GM19468 (cell line): ENCODE measurements at regions not wholly inside any gene's neighbourhood (a gene's known extent, or its start where the extent isn't known, plus 50 kb on each side); places are given as distances from the start of the nearest gene placed in this dataset.

Experiments
- ATAC-seq: cut with Tn5 transposase; IDR thresholded peaks from one replicate; pipeline ENCODE4 v1.9.1; 2021; ENCODE audit warnings: mild to moderate bottlenecking, moderate library complexity, moderate number of reproducible peaks; ENCODE audit not compliant: unreplicated experiment; ENCODE audit errors: extremely low read depth

DNA sequence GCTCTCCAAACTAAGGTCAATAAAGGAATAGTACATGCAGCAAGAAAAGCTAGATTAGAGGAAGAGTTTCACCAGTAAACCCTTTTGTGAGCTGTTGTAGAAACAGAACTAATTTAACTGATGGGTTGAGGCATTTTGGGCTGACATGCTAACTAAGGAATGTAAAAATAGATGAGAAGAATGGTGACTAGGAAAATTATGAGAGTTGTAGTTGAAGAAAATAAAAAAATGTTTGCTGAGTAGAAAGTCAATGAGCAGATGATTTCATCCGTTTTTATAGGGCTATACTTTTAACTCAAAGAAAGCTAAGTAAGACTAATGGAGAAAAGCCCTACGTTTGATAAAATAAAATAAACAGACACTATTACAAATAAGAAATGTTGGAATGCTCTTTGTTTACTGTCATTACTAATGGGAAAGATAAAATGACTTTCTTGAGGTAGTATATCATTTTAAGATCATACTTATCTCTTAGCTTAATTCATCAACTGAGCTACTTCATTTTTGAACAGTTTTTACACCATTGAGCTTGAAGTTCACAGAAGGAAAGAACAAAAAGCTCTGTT lies 209.4 kb upstream of the DPH6 start:
- no peak for ATAC-seq

DNA sequence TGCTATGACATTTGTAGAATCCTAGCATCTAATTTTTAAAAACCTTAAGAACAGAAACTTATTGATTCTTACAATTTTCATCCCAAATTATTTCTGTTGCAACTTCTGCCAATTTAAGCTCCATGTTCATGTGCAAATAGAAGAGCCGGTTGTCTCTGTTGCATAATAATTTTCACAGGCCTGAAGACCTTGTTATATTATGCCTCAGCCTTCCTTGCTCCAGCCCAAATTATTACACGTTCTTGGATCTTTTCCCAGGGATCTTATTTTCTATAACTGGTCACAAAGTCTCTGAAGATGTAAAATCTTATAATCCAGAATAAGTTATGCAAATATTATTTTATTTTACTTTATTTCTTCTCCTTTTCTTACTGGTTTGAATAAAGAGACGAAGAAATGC lies 210.7 kb upstream of the DPH6 start:
- no peak for ATAC-seq

DNA sequence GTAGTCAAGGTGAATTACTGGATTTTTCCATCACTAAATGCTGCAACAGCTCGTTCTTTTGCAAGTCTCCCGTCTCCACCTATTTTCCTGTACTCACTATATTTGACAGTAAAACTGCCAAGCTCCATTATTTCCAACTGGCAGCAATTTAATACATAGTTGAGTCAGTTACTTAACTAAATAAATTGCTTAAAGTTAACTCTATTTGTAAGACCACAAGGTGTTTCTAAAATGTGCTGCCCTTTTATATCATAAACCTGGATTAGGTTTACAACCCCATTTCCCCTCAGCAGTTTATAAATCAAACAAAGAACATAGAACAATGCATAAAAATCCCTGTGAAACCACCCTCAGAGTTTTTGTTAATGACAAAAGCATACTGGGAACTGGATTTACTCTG lies 211.4 kb upstream of the DPH6 start:
- ATAC-seq, result no peak

DNA sequence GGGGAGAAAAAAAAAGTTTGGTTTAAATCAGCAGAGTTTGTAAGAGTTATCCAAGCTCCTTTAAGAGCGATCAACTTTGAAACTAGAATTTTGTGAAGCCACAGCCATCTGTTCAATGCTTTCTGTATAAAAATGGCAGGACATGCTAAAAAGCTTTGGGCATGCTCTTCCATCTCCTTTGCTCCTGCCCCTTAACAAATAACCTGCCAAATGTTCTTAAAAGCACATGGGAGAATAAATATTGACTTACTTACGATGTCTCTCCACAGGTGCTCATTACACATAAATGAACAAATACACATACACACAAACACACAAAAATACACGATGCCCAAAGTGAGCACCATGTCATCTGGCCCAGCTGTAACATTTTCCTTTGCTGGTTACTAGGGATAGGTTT lies 211.8 kb upstream of the DPH6 start:
- ATAC-seq, result no peak

DNA sequence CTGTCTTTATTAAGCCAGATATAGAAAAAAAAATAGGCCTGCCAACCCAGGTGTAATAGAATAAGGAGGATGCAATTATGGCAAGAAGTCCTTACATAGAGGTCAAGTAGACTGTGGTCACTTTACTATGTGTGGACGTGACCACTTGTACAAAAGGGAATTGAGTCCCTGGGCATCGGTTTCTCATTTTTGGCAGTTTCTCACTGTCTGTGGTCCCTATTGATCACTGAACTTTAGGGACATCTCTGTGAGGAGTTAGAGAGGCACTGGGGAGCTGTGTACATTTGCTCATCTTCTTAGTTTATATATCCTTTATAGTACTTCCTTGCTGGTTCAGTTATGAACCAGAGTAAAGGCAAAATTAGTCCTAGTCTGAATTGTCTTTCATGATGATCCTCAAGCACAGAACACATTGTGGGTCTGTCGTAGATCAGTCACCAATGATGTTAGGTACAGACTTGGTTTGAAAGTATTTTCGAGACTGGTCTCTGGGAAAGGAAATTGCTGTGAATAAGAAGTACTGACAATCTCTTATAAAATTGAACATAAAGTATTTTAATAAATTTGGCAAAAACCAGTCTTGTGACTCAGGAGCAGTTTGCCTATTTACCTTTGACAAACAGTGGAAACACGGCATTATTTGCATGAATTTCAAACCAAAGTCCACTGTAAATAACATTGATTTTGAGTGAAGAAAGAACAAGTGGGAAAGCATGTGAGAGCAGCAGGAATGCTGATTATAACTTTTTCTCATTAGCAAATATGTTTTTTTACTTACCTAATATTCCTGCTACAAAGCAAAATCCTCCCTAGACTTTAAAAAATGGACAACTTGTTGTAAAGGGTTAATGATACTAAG lies 218.9 kb upstream of the DPH6 start:
- ATAC-seq, result no peak

DNA sequence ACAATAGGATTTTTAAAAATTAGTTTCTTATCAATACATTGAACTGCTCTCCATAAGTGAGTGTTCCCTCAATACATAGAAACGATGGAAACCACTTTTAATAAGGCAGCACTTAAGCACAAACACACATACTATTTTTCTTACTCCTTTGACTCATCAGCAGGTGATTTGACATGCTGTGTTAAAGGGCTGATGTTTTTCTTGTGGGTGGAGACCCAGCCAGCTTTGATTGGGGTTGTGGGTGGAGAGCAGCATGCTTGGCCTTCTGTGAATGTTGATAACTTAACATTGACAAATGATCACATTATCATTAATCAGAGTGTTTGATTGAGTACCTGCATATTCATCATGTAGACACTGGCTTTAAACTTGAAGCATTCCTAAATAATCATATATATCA lies 223.0 kb upstream of the DPH6 start:
- ATAC-seq, result no peak

DNA sequence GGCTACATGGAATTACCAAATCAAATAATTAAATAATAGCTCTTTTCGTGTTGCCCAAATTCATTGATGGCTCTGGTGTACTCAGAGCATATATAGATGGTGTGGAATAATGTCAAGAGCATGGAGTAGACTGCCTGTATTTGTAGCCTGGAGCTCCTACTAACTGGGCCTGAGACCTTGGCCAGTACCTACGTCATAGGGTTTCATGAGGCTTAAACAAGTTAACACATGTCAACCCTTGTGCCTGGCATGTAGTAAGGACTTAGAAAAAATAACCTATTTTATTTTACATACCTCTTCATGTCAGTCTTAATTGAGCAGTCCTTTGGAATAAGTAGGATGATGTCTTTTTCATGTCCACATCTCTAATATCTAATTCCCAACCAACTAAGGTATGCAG lies 223.7 kb upstream of the DPH6 start:
- no peak for ATAC-seq

DNA sequence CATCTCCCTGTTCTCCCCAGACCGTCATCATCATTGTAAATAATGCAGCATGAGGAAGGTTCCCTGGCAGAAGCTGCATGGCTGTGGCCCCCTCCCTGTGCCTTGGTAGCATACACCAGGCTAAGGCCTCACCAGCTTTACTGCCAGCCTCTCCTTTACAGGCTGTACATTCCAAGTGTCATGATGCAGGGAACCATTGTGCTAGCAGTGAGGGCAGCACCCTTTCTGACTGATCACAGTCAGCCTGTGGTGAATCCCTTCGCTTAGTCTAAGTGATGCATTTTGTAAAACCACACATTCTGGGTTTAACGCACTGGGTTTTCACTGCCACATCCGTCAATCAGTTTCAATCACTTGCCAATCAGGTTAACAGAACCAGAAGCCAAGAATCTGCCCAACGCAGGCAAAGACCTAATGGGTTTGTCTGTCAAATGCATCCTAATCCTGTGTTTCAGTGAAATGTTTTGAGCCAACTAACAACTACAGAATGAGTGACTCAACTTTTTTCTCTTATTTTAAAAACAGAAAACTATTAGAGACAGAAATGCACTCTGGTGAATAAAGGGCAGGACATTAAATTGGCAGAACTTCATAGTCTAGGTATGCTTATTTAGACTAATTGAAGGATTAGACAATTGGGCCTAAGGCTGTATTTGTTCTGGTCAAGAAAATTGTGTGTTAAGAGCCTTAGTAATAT lies 225.9 kb upstream of the DPH6 start:
- no peak for ATAC-seq

DNA sequence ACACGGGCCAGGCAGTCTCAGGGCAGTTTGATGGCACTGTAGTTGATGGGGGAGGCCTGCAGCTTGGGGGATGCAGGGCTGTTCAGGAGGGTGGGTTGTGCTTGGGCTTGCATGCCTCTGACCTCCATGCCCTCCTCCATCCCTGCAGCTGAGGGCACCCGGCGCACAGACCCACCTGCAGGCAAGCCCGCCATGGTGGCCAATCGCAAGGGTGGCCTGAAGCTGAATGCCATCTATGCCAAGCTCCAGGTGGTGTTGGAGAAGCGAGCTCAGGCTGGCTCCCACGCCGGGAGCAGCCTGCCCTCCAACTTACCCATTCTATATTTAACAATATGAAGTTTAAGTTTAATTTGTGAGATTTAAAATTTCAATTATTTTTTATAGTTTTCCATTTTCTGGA lies 228.7 kb upstream of the DPH6 start:
- no peak for ATAC-seq

DNA sequence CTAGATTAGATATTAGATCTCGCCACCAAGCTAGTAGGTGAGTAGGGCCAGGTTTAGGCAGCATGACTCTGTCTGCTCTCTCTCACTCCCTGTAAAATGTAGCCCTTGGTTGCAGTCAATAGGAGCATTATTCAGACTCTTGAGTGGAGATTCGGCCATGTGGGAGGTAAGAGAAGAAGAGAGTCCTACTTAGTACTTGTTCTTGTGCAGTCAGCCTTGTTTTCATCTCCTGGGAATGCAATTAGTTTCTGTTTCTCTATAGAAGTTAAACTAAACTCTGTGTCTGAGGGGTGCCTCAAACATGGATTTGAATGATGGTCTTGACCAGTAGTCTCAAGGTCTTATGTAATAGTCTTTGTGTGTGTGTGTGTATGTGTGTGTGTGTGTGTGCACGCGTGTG lies 229.5 kb upstream of the DPH6 start:
- ATAC-seq, result no peak

DNA sequence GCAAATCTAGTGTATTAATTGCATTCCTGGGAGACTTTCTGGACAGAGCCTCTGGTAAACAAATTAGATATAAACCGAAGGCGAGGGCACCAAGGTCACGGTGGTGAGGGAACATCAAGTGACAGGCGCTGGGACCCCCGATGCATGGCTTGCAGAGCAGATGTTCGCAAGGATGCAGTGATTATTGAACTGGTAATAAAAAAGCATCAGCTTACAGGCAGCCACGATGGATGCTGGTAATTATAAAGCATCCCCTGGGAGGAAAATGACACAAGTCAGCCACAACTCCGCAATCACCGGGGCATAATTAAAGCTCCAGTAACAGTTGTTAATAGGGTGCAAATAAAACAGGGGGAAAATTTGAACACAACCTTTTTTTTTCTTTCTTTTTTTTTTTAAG lies 231.1 kb upstream of the DPH6 start:
- ATAC-seq, result no peak

DNA sequence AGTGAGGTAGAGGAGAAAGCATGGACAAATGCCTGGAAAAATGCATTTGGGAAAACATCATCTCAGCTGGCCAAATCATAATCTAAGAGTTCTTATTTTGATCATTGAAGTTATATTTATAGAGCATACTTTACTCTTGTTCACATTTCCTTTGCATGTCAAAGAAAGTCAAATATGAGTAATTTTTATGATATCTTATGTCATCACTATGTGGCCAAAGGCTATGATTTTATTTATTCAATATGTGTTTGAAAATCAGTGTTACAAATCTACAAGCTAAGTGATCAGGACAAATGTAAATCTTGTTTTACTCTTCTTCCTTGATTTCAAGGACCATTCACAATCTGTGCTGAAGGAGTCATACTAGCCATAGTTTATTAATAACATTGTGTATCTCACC lies 237.2 kb upstream of the DPH6 start:
- no peak for ATAC-seq

DNA sequence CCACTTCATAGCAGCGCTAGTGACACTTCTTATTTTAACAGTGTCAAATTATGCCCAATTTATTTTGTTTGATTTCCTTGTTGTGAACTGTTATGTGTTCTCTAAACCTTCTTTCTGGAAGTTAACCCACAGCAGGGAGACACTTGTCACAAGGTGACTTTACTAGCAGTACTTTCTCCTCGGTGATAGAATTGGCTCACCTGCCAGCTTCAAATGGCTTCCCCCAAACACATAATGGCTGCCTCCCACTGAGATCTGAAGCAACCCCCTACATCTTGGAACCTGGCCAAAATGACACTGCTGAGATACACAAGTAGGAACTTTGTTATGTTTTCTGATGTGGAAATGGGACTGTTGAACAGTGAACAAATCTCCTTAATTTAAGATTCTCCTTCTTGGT lies 238.8 kb upstream of the DPH6 start:
- no peak for ATAC-seq

DNA sequence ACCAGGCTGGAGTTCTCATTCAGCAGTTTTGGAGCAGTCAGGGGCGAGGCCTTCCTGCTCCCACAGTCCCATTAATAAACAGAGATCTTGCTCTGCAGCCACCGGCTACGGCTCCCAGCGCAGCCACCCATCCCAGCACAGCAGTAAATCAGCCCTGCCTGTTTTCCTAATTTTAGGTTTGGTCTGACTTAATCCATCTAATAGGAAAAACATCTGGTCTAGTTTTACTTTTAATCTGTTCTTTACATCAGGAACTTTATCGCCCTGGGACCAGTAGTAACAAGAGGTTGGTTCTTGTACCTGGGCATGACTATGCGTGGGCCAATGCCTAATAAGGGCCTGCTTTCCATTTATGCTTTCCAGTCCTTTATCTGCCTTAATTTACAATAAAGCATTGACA lies 264.0 kb upstream of the DPH6 start:
- ATAC-seq, result no peak

DNA sequence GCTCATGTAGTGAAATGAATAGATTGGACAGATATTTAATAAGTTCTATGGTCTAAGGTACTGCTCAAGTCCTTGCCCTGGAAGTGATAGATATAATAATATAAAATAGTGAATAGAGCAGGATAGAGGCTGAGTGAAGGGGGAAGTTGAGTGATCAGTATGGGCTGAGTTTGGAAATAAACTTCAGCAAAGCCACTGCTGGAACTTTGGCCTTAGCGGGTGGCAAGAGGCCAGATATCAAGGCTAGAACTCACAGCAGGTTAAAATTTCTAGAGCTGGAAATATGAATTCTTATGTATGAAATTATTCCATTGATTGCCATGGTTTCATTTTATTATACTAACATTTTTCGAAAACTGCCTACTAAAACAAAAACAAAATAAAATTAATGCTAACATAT lies 267.6 kb upstream of the DPH6 start:
- ATAC-seq, result no peak

DNA sequence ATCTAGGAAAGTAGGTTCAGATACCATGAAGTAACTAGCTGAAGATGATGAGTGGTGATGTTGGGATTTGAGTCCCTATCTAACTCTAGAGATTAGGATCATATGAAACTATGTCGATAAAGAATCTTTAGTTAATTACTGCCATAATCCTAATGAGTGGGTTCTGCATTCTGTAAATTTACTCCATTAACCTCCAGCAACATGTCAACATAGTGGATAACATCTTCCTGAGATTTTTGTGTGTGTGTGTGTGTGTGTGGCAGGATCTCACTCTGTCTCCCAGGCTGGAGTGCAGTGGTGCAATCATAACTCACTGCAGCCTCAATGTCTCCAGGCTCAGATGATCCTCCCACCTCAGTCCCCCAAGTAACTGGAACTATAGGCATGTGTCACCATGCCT lies 272.9 kb upstream of the DPH6 start:
- no peak for ATAC-seq

DNA sequence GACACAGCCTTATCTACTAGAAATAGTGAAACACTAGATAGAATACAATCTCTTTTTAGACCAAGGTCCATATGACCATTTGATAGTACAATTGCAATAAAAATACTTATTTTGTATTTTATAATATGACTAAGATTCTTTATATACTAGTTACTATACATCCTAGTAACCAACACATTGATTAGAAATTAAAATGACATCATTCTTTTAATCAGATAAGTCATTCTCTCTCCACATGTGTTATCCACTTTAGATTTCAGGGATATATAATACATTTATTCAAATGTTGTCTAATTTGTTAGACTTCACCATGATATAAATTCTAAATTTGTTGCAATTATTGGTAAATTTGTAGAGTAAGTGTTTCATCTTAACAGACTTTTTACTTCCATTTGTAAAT lies 276.2 kb upstream of the DPH6 start:
- no peak for ATAC-seq

DNA sequence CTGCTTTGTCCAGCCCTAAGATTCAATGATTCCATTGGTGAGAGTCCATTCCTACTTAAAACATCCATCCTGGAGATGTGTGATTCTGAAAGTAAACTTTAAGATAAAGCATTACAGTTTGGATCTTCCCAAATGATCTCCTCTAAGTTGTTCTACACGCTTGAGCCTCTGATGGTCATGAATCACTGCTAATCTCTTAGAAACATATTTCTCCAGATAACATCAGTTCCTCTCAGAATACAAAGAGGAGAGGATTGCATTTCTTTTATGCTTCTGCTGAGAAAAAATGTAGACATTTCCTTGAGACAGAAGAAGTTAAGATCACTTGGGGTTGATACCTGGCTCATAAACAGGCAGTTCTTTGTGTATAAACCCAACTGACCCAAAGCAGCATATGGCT lies 281.2 kb upstream of the DPH6 start:
- no peak for ATAC-seq

DNA sequence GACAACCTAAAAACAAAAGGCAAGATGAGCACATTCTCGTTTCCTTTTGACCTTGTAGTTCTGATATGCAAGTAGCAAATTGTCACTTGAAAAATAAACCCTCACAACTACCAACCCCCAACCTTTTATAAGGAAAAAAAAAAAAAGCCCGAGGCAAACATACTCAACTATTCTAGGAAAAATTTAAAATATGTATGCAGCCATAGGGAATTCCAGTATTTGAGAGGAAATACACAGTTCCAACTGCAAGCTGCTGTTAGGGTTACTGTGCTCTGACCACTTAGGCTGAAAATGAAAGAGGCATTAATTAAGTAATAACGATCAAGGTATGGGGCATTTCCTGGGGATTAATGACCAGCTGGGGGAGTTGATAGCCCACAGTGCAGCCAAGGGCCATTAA lies 281.9 kb upstream of the DPH6 start:
- ATAC-seq, result no peak

DNA sequence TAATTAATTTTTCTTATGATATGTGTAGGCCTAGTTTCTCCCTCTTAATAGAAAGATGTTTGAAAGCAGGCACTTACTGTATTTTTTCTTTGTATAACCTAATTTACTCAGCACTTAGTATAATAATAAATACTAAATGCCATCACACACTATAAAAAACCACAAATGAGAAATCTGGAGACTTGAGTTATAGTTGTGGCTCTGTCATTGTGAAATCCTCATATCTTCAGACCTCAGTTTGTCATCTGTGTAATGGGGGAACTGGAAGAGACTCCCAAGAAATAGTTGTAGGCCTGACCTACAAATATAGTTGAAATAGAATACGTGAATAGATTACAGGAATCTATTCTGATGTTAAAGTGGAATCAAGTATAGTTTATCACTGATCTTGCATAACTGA lies 287.6 kb upstream of the DPH6 start:
- no peak for ATAC-seq

DNA sequence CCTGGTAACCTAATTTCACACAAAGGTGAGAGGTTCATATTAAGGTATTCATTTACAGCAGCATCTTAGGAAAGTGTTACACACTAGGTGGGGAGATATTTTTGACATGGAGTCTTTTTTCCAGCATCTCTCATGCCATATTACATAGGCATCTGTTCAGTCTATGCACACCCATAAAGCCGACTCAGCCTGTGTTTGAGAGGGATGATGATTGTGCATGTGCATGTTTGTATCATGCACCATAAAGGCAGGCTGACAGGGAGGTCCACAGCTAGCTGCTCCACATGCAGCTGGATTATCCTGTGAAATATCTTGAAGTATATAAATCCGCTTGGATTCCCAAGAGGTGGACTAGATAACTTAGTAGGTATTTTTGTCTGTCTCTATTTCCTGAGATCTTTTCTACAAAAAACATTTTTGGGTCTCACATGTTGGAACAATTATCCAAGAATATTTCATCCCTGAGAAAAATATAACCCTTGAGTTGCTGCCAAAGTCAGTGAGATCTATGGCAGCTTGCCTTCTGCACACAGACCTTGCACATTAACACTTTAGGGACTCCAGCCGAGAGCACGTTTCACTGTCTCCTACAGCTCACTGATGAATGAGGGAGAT lies 288.4 kb upstream of the DPH6 start:
- no peak for ATAC-seq
